Endothelial cell of umbilical vein (primary cell): ENCODE measurements at regions not wholly inside any gene's neighbourhood (a gene's known extent, or its start where the extent isn't known, plus 50 kb on each side); places are given as distances from the start of the nearest gene placed in this dataset.

Experiments
- BruUV-seq: library from RNA; stranded (reverse); fragments of 400-500 nt; replicated peaks from 2 replicates; lab custom pipeline; 2021; lab: Mats Ljungman, UMichigan
- CTCF ChIA-PET: fragments of 300-600, 350-600 bp; sonication (Branson Sonifier 250); formaldehyde crosslinking; loops from one replicate; lab custom pipeline; 2021; ENCODE audit warnings: antibody characterized with exemption, inconsistent platforms; lab: Charles Lee
- POLR2A ChIA-PET: fragments of 300-600, 350-600 bp; sonication (Branson Sonifier 250); formaldehyde crosslinking; loops from one replicate; lab custom pipeline; 2021; ENCODE audit warnings: antibody characterized with exemption, inconsistent platforms; lab: Charles Lee
- DNase-seq: peaks from one replicate; pipeline ENCODE4 v3.0.0-alpha.2; 2011; ENCODE audit warnings: low read depth, low spot score
- FAIRE-seq: peaks from 2 replicates; lab custom pipeline; 2011; peaks lifted over from hg19 to GRCh38; lab: Jason Lieb, UNC
- H2AFZ ChIP-seq: 2 replicates; pipeline ENCODE4 v1.6.0; 2012; ENCODE audit warnings: low read depth, low read length, control low read depth, inconsistent platforms
- H3K27ac ChIP-seq: 2 replicates; pipeline ENCODE4 v1.5.1; 2011; ENCODE audit warnings: low read depth, mild to moderate bottlenecking, control low read depth, low read length, moderate library complexity; ENCODE audit not compliant: insufficient read depth
- H3K27me3 ChIP-seq, 2 experiments: 2 replicates each; pipeline versions ENCODE4 v1.6.0 to v1.6.1; 2011; ENCODE audit warnings: low read length in 2 of 2, mixed read lengths in 1 of 2; ENCODE audit not compliant: control insufficient read depth in 2 of 2, insufficient read depth in 2 of 2
- H3K36me3 ChIP-seq, 2 experiments: 2 replicates in 1 of 2; 3 replicates in 1 of 2; pipeline ENCODE4 v1.5.1; 2011; ENCODE audit warnings: low read length in 2 of 2, mild to moderate bottlenecking in 1 of 2, moderate library complexity in 1 of 2; ENCODE audit not compliant: control insufficient read depth in 2 of 2, insufficient read depth in 2 of 2; ENCODE audit errors: extremely low read depth in 1 of 2
- H3K4me1 ChIP-seq: 3 replicates; pipeline ENCODE4 v1.5.1; 2011; ENCODE audit warnings: mild to moderate bottlenecking, low read length; ENCODE audit not compliant: control insufficient read depth, insufficient read depth; ENCODE audit errors: extremely low read depth
- H3K4me2 ChIP-seq: 2 replicates; pipeline ENCODE4 v1.6.1; 2011; ENCODE audit warnings: low read length, control low read depth, mixed read lengths; ENCODE audit not compliant: insufficient read depth
- H3K4me3 ChIP-seq, 3 experiments: fragments of 200-600 bp in 1 of 3; sonication (generic), shearing (Covaris generic) in 1 of 3; replicated peaks in 1 of 3; 2 replicates each; pipeline ENCODE4 v1.5.1; 2011 to 2016; ENCODE audit warnings: control low read depth in 3 of 3, low read length in 3 of 3, mild to moderate bottlenecking in 2 of 3, inconsistent platforms in 1 of 3, low read depth in 1 of 3, moderate library complexity in 1 of 3; ENCODE audit not compliant: insufficient read depth in 1 of 3
- H3K79me2 ChIP-seq: 2 replicates; pipeline ENCODE4 v1.6.0; 2012; ENCODE audit warnings: low read length, inconsistent platforms; ENCODE audit not compliant: control insufficient read depth, insufficient read depth
- H3K9ac ChIP-seq: replicated peaks from 2 replicates; pipeline ENCODE3; 2011; ENCODE audit warnings: low read length, control low read depth; ENCODE audit not compliant: insufficient read depth; ENCODE audit errors: extremely low read depth
- H3K9me1 ChIP-seq: replicated peaks from 3 replicates; pipeline ENCODE4 v1.6.0; 2011; ENCODE audit warnings: mild to moderate bottlenecking, low read length; ENCODE audit not compliant: control insufficient read depth, insufficient read depth; ENCODE audit errors: extremely low read depth
- H3K9me3 ChIP-seq: replicated peaks from 2 replicates; pipeline ENCODE4 v1.5.1; 2012; ENCODE audit warnings: low read length, inconsistent platforms; ENCODE audit not compliant: control insufficient read depth, insufficient read depth
- H4K20me1 ChIP-seq: replicated peaks from 2 replicates; pipeline ENCODE3; 2011; ENCODE audit warnings: mild to moderate bottlenecking, low read length; ENCODE audit not compliant: control insufficient read depth, insufficient read depth; ENCODE audit errors: extremely low read depth
- EZH2 ChIP-seq: IDR thresholded peaks from 2 replicates; pipeline ENCODE4 v1.6.1; 2012; ENCODE audit warnings: borderline replicate concordance, low read depth, mild to moderate bottlenecking, moderate library complexity, low read length, inconsistent platforms; ENCODE audit not compliant: severe bottlenecking
- FOS ChIP-seq: IDR thresholded peaks from 2 replicates; pipeline ENCODE4 v1.6.1; 2011; ENCODE audit warnings: mild to moderate bottlenecking, low read length, moderate library complexity, borderline replicate concordance; ENCODE audit not compliant: insufficient read depth
- GATA2 ChIP-seq: IDR thresholded peaks from 2 replicates; pipeline ENCODE4 v1.7.0; 2011; ENCODE audit warnings: low read depth, mild to moderate bottlenecking, moderate library complexity, mixed read lengths, low read length; ENCODE audit not compliant: insufficient read length, insufficient read depth
- JUN ChIP-seq: IDR thresholded peaks from 2 replicates; pipeline ENCODE4 v1.6.1; 2011; ENCODE audit warnings: borderline replicate concordance, low read depth; ENCODE audit not compliant: insufficient read length, insufficient read depth
- MYC ChIP-seq: IDR thresholded peaks from one replicate; pipeline ENCODE4 v1.6.1; 2011; ENCODE audit warnings: mild to moderate bottlenecking, low read depth, low read length
- POLR2A ChIP-seq: IDR thresholded peaks from 2 replicates; pipeline ENCODE4 v1.6.1; 2012; ENCODE audit warnings: low read depth, mild to moderate bottlenecking, control low read depth, low read length
- POLR2AphosphoS5 ChIP-seq: IDR thresholded peaks from 2 replicates; pipeline ENCODE4 v1.6.1; 2012; ENCODE audit warnings: low read depth, mild to moderate bottlenecking, control low read depth, low read length, moderate library complexity; ENCODE audit not compliant: insufficient read depth
- dilution Hi-C: fragments of 300-500 bp; cut with MboI; formaldehyde crosslinking; loops from one replicate; pipeline ENCODE4 v1.15.0; 2019; ENCODE audit warnings: low sequenced_read_pairs; ENCODE audit not compliant: extremely low pct_ligation_motif_present
- intact Hi-C: fragments of 100-400 bp; cut with micrococcal nuclease; formaldehyde crosslinking; loops from one replicate; pipeline ENCODE4 v1.10.0; 2022
- TF ChIP-seq, protein P1 (sequence below), 2 donors: IDR thresholded peaks; 1 replicate in 1 of 2; 2 replicates in 1 of 2; pipeline ENCODE4 v1.5.1; 2011; ENCODE audit warnings: low read length in 2 of 2, mild to moderate bottlenecking in 2 of 2, moderate library complexity in 2 of 2, control low read depth in 1 of 2, inconsistent platforms in 1 of 2, low read depth in 1 of 2; ENCODE audit not compliant: insufficient read depth in 1 of 2; ENCODE audit errors: extremely low read depth in 1 of 2
- TF ChIP-seq, protein P2 (sequence below): IDR thresholded peaks from 2 replicates; pipeline ENCODE4 v1.6.1; 2011; ENCODE audit not compliant: insufficient read depth, insufficient read length

DNA sequence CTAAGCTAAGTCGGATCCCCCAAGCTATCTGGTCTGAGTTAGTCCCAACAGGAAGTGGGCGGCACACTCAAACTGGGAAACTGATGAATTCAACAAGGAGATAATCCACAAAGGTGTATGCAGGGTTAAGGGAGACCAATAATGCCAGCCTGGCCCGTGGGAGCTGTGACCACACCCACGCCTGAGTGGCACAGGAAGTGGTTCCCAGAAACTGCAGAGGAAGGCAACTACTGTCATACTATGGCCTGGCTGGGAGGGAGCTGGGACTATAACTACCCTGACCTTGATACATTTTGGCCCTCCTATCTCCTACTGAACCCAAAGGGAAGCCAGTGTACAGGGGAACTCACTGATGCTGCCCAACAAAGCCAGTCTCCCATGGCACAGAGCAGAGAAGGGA lies 85.5 kb upstream of the TDRD3 start:
- Histone ChIP-seq H3K4me3 (no peak overlapping the region), H2AFZ (no peak overlapping the region), H3K27me3 (no peaks in the 10 kb centered on the region), H3K9me3 (no peaks in the 10 kb centered on the region), H3K9ac (no peak overlapping the region), H3K27ac (no peak overlapping the region), H3K9me1 (no peaks in the 10 kb centered on the region), H3K79me2 (no peaks in the 10 kb centered on the region), H3K4me2 (no peak overlapping the region), H4K20me1 (no peaks in the 10 kb centered on the region), H3K4me1 (no peaks in the 10 kb centered on the region), H3K36me3 (no peaks in the 10 kb centered on the region)
- intact Hi-C loops (no loop called here), dilution Hi-C loops (no loop called here)
- ChIA-PET CTCF (no interaction called here), POLR2A (no interaction called here)
- FAIRE-seq (no peak), DNase-seq (no peak)
- no TSS peak for BruUV-seq
- no peak for TF ChIP-seq EZH2
- TF ChIP-seq, protein P1, sequence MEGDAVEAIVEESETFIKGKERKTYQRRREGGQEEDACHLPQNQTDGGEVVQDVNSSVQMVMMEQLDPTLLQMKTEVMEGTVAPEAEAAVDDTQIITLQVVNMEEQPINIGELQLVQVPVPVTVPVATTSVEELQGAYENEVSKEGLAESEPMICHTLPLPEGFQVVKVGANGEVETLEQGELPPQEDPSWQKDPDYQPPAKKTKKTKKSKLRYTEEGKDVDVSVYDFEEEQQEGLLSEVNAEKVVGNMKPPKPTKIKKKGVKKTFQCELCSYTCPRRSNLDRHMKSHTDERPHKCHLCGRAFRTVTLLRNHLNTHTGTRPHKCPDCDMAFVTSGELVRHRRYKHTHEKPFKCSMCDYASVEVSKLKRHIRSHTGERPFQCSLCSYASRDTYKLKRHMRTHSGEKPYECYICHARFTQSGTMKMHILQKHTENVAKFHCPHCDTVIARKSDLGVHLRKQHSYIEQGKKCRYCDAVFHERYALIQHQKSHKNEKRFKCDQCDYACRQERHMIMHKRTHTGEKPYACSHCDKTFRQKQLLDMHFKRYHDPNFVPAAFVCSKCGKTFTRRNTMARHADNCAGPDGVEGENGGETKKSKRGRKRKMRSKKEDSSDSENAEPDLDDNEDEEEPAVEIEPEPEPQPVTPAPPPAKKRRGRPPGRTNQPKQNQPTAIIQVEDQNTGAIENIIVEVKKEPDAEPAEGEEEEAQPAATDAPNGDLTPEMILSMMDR (IDR thresholded peaks at IDR 0.05; ENCODE audit: extremely low read depth in 1 of 2, insufficient read depth in 1 of 2, low read depth in 1 of 2, low read length in 2 of 2), result no peak

DNA sequence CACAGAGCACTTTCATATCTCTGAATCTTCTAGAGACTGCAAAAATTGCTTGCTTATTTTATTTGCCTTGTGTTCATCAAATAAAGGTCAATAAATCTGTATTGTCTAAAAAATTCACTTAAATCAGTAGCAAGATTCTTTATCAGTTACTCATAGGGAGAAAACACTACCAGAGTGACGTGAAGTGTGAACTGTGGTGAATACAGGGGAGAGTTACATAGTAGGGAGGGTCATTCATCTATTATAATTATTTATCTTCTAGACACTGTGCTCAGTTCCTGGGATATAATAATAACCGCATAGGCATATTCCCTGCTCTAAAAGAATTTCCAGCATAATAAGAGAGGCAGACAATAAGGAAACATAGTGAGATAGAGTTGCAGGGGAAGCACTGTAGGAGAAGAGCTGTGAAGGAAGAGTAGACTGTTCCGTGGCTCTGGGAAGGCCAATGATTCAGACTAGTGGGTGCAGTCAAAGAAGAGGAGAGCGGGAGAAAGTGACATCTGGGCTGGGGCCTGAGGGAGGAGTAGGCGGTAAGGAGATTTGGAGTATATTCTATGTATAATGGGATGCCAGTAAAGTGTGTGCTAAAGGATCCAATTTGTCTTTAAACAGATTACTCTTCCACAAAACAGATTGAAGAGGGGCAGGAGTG lies 84.0 kb upstream of the TDRD3 start:
- no TSS peak for BruUV-seq
- no peaks in the 10 kb centered on the region for H3K36me3 ChIP-seq
- dilution Hi-C loops (no loop called here), intact Hi-C loops (no loop called here)
- no peak for DNase-seq
- no peak for FAIRE-seq
- ChIA-PET CTCF (no interaction called here), POLR2A (no interaction called here)
- no peak overlapping the region for H2AFZ ChIP-seq
- H3K9me1 ChIP-seq, result no peaks in the 10 kb centered on the region
- no peak overlapping the region for H3K4me2 ChIP-seq
- H3K9me3 ChIP-seq, result no peaks in the 10 kb centered on the region
- TF ChIP-seq FOS, result no peak
- no peak for TF ChIP-seq MYC
- no peak for TF ChIP-seq JUN
- no peak for TF ChIP-seq POLR2A
- TF ChIP-seq, protein P1 (IDR thresholded peaks at IDR 0.05; ENCODE audit: extremely low read depth in 1 of 2, insufficient read depth in 1 of 2, low read depth in 1 of 2, low read length in 2 of 2), result no peak
- TF ChIP-seq, protein P2, sequence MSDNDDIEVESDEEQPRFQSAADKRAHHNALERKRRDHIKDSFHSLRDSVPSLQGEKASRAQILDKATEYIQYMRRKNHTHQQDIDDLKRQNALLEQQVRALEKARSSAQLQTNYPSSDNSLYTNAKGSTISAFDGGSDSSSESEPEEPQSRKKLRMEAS, result no peak
- TF ChIP-seq EZH2, result no peak
- TF ChIP-seq GATA2, result no peak
- TF ChIP-seq POLR2AphosphoS5, result no peak
- no peaks in the 10 kb centered on the region for H3K4me1 ChIP-seq
- H4K20me1 ChIP-seq, result no peaks in the 10 kb centered on the region
- peaks cover 2% of the 10 kb centered on the region in 2 experiments for H3K27me3 ChIP-seq
- H3K27ac ChIP-seq, result no peak overlapping the region
- no peak overlapping the region for H3K9ac ChIP-seq
- H3K79me2 ChIP-seq, result no peaks in the 10 kb centered on the region
- no peak overlapping the region for H3K4me3 ChIP-seq
